K562 (cell line): ENCODE measurements at regions not wholly inside any gene's neighbourhood (a gene's known extent, or its start where the extent isn't known, plus 50 kb on each side); places are given as distances from the start of the nearest gene placed in this dataset.

Source experiments
- ATAC-seq: fragments of 200-7000 bp; cut with Tn5 transposase; 3 replicates; pipeline ENCODE4 v1.9.1; 2020; ENCODE audit warnings: moderate library complexity
- BruUV-seq: library from RNA; stranded (reverse); fragments of 400-500 nt; replicated peaks from 2 replicates; lab custom pipeline; 2021; lab: Mats Ljungman, UMichigan
- CTCF ChIA-PET: fragments of 300-600 bp; formaldehyde crosslinking; extraction: SDS; loops from one replicate; lab custom pipeline; 2021; ENCODE audit warnings: low intra/inter-chr PET ratio; lab: Yijun Ruan, JAX
- POLR2A ChIA-PET: fragments of 300-600, 350-650 bp; sonication (Branson Sonifier 250); formaldehyde crosslinking; extraction: SDS; loops from one replicate; lab custom pipeline; 2021; ENCODE audit warnings: antibody characterized with exemption, inconsistent platforms; lab: Yijun Ruan, JAX
- DNase-seq, 4 experiments: peaks; one replicate each; pipeline versions ENCODE4 v3.0.0 to v3.0.0-alpha.2; 2011 to 2018; ENCODE audit warnings: low spot score in 3 of 4, mixed read lengths in 3 of 4; ENCODE audit errors: extremely low read depth in 1 of 4
- FAIRE-seq: peaks from 2 replicates; lab custom pipeline; 2011; peaks lifted over from hg19 to GRCh38; lab: Jason Lieb, UNC
- H2AFZ ChIP-seq: 2 replicates; pipeline ENCODE4 v1.6.0; 2011; ENCODE audit warnings: low read depth, low read length, control low read depth, inconsistent platforms
- H3K27ac ChIP-seq: fragments of 200-600 bp; 3 replicates; pipeline ENCODE4 v1.8.0; 2011; ENCODE audit warnings: low read depth, mild to moderate bottlenecking, control low read depth, inconsistent platforms, low read length, moderate library complexity, mixed read lengths; ENCODE audit errors: extremely low read depth
- H3K27me3 ChIP-seq, 2 experiments: fragments of 300-600 bp in 1 of 2; 2 replicates in 1 of 2; 3 replicates in 1 of 2; pipeline versions ENCODE4 v1.6.0 to v1.8.0; 2011; ENCODE audit warnings: inconsistent platforms in 2 of 2, low read length in 2 of 2, mild to moderate bottlenecking in 1 of 2, mixed read lengths in 1 of 2, moderate library complexity in 1 of 2; ENCODE audit not compliant: control insufficient read depth in 2 of 2, insufficient read depth in 2 of 2
- H3K36me3 ChIP-seq: fragments of 300-600 bp; 3 replicates; pipeline ENCODE4 v1.8.0; 2011; ENCODE audit warnings: mild to moderate bottlenecking, low read length, inconsistent platforms; ENCODE audit not compliant: control insufficient read depth, insufficient read depth
- H3K4me1 ChIP-seq, 2 experiments: fragments of 200-600 bp in 1 of 2; replicated peaks in 1 of 2; 2 replicates in 1 of 2; 3 replicates in 1 of 2; pipeline versions ENCODE4 v1.5.1 to v1.8.0; 2011; ENCODE audit warnings: inconsistent platforms in 2 of 2, low read length in 2 of 2, mild to moderate bottlenecking in 1 of 2, mixed read lengths in 1 of 2, moderate library complexity in 1 of 2; ENCODE audit not compliant: control insufficient read depth in 2 of 2, insufficient read depth in 2 of 2
- H3K4me2 ChIP-seq: 2 replicates; pipeline ENCODE4 v1.6.1; 2011; ENCODE audit warnings: low read length, control low read depth, inconsistent platforms, mixed read lengths; ENCODE audit not compliant: insufficient read depth
- H3K4me3 ChIP-seq: fragments of 200-600 bp; sonication (generic), shearing (Covaris generic); 2 replicates; pipeline ENCODE4 v1.5.1; 2016; ENCODE audit warnings: control low read depth, inconsistent platforms
- H3K79me2 ChIP-seq: fragments of 200-600 bp; 3 replicates; pipeline ENCODE4 v1.8.0; 2011; ENCODE audit warnings: low read length, inconsistent platforms; ENCODE audit not compliant: control insufficient read depth, insufficient read depth
- H3K9ac ChIP-seq, 2 experiments: 2 replicates each; pipeline versions ENCODE4 v1.6.0 to v1.6.1; 2011; ENCODE audit warnings: low read depth in 2 of 2, low read length in 2 of 2, control low read depth in 1 of 2, inconsistent platforms in 1 of 2, mild to moderate bottlenecking in 1 of 2, mixed read lengths in 1 of 2; ENCODE audit not compliant: insufficient read depth in 1 of 2
- H3K9me1 ChIP-seq: one replicate; pipeline ENCODE4 v1.6.0; 2011; ENCODE audit warnings: inconsistent platforms, mild to moderate bottlenecking, low read length, moderate library complexity; ENCODE audit not compliant: control insufficient read depth, insufficient read depth
- H3K9me3 ChIP-seq: replicated peaks from 2 replicates; pipeline ENCODE4 v1.5.1; 2011; ENCODE audit warnings: low read depth, low read length, inconsistent platforms; ENCODE audit not compliant: control insufficient read depth, insufficient read depth
- H4K20me1 ChIP-seq: replicated peaks from 2 replicates; pipeline ENCODE4 v1.6.1; 2011; ENCODE audit warnings: low read length, inconsistent platforms, mixed read lengths; ENCODE audit not compliant: control insufficient read depth, insufficient read depth
- HDAC6 ChIP-seq: IDR thresholded peaks from 2 replicates; pipeline ENCODE4 v1.6.1; 2012; ENCODE audit warnings: low read depth, mild to moderate bottlenecking, control low read depth, inconsistent platforms, low read length, moderate library complexity
- KDM5B ChIP-seq: fragments of 200-600 bp; sonication (generic); IDR thresholded peaks from 2 replicates; pipeline ENCODE4 v1.6.1; 2012; ENCODE audit warnings: low read depth, mild to moderate bottlenecking, moderate library complexity, low read length, control low read depth, inconsistent platforms; ENCODE audit not compliant: insufficient replicate concordance
- POLR2G ChIP-seq: fragments of 200-400 bp; formaldehyde crosslinking; IDR thresholded peaks from 2 replicates; pipeline ENCODE4 v1.6.1; 2017; ENCODE audit warnings: low read depth, mild to moderate bottlenecking, antibody characterized with exemption, low read length, moderate library complexity
- WGBS: fragments of 100-300 bp; shearing (Covaris generic); methylation state at CpG from one replicate; pipeline ENCODE4 v1.1.6; 2016; ENCODE audit warnings: low coverage, mixed read lengths; ENCODE audit not compliant: insufficient coverage; ENCODE audit errors: missing lambda C conversion rate; 5-methylcytosine and 5-hydroxymethylcytosine counted together
- in situ Hi-C: fragments of 300-500 bp; cut with MboI; formaldehyde crosslinking; loops from 4 replicates; pipeline ENCODE4 v1.15.0; 2018; ENCODE audit warnings: inconsistent platforms, mixed read lengths
- intact Hi-C: fragments of 100-400 bp; cut with micrococcal nuclease; formaldehyde crosslinking; loops from 2 replicates; pipeline ENCODE4 v1.14.2; 2022

DNA sequence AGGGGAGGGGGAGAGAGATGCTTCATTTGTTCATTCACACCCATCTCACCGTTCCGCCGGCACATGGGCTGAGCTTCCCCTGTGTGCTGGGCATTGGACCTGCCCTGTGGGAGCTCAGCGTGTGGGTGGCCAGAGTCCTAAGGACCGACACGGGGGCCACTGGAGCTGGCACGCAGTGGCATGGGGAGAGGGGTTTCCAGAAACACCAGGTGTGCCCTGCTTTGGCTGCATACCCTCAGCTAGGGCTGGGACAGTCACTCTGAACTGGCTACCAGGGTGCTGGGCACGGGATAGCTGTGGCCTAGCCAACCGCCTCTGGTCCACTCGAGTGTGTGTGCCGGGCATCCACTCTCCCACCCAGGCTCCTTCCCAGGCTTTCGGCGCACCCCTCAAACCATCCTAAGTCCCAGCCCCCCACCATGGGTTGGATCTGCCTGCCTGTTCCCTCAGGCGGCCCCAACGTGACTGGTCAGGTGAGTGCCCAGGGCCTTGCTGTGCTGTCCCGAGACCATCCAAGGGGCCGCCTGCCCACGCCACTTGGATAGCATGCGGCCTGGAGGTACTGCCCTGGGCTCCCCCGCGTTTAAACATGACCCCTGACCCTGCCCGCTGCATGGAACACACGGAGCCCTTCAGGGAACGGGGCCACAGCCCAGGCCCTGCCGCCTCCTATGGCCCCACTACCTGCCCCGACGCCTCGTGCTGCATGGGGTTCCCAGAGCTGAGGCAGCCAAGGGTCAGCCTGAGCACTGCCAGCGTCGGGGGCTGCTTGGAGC is 51.6 kb upstream of the LINC01488 start:
- no peaks in the 10 kb centered on the region for H3K9me1 ChIP-seq
- no peaks in the 10 kb centered on the region for H3K27me3 ChIP-seq
- H3K9ac ChIP-seq = no peak overlapping the region
- H3K4me2 ChIP-seq = no peak overlapping the region
- POLR2A ChIA-PET = interaction anchor here (1.1 kb wide), 1 partner anchor 10 kb away, joined by 3 read pairs; no protein-coding TSS in a partner anchor
- ATAC-seq (no peak), FAIRE-seq (no peak), DNase-seq (no peak)
- H3K27ac ChIP-seq = no peak overlapping the region
- peaks cover 0 to 20% of the 10 kb centered on the region in 2 experiments; a peak in 4 of 5 replicates for H3K4me1 ChIP-seq
- no TSS peak for BruUV-seq
- no peaks in the 10 kb centered on the region for H4K20me1 ChIP-seq
- CTCF ChIA-PET = no interaction called here
- H3K9me3 ChIP-seq = peaks cover 5% of the 10 kb centered on the region
- no peaks in the 10 kb centered on the region for H3K36me3 ChIP-seq
- intact Hi-C loops = no loop called here
- in situ Hi-C loops = no loop called here
- no peak overlapping the region for H2AFZ ChIP-seq
- TF ChIP-seq POLR2G (0 out of 2 replicates have a peak, but pooled peaks have one; percentile 17), KDM5B (no peak)
- no peaks in the 10 kb centered on the region for H3K79me2 ChIP-seq
- 66% methylated on average over 23 of the region's 30 CpGs for WGBS
- no peak overlapping the region for H3K4me3 ChIP-seq

DNA sequence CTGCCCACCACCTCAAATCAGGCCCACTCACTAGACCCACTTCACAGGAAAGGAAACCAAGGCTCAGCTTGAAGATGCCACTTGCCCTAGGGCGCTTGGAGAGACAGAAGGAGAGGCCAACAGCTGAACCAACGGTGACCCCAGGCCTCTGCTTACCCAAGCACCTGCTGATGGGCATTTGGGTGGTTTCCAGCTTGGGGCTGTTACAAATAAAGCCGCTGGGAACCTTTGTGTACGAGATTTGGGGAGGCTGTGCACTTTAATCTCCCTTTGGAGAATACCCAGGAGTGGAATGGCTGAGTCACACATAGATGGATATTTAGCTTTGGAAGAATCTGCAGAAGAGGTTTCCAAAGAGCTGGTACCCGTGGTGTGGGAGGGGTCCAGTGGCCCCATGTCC is 50.9 kb upstream of the LINC01488 start:
- no peaks in the 10 kb centered on the region for H3K9me3 ChIP-seq
- H3K4me2 ChIP-seq = no peak overlapping the region
- ATAC-seq (no peak), DNase-seq (no peak), FAIRE-seq (no peak)
- H3K4me3 ChIP-seq = no peak overlapping the region
- no peaks in the 10 kb centered on the region for H3K9me1 ChIP-seq
- TF ChIP-seq HDAC6 = no peak
- no TSS peak for BruUV-seq
- H3K4me1 ChIP-seq = peaks cover 1 to 23% of the 10 kb centered on the region in 2 experiments
- H4K20me1 ChIP-seq = no peaks in the 10 kb centered on the region
- no peaks in the 10 kb centered on the region for H3K27me3 ChIP-seq
- H3K36me3 ChIP-seq = no peaks in the 10 kb centered on the region
- WGBS = 22% methylated on average over 5 of the region's 5 CpGs
- no peaks in the 10 kb centered on the region for H3K79me2 ChIP-seq
- H3K9ac ChIP-seq = no peak overlapping the region
- ChIA-PET POLR2A (interaction anchor here (0.7 kb wide), 1 partner anchor 20 kb away, joined by 3 read pairs; no protein-coding TSS in a partner anchor), CTCF (no interaction called here)
- no peak overlapping the region for H3K27ac ChIP-seq
- in situ Hi-C loops = no loop called here
- intact Hi-C loops = no loop called here
- no peak overlapping the region for H2AFZ ChIP-seq
